ENCODE measurements at regions not wholly inside any gene's neighbourhood (a gene's known extent, or its start where the extent isn't known, plus 50 kb on each side); places are given as distances from the start of the nearest gene placed in this dataset.
A peak's percentile ranks its signal among the peaks of the same experiment; 100 is the strongest.

GRCh38 chr20:22491194-22491505 lies 93.2 kb downstream of the FOXA2 start:
- no peak for DNase-seq
- ATAC-seq: no peak
- no peak overlapping the region for H3K27ac ChIP-seq

GRCh38 chr20:22490287-22491193 lies 93.8 kb downstream of the FOXA2 start:
- peak; percentile 88 for ATAC-seq
- Histone ChIP-seq H3K27me3 (peaks cover 0 to 18% of the 10 kb centered on the region in 2 donors), H3K9me3 (no peaks in the 10 kb centered on the region), H3K4me1 (no peaks in the 10 kb centered on the region), H3K27ac (peak overlapping the region; percentile 48 to 65), H3K4me3 (no peak overlapping the region), H3K36me3 (no peaks in the 10 kb centered on the region)
- no peak for TF ChIP-seq CTCF (IDR thresholded peaks at IDR 0.05)
- DNase-seq: peak; percentile 42 to 85 (median 76)
- intact Hi-C loops (cut with DNase I): no loop called here

More at GRCh38 chr20:22491194-22491505, 93.2 kb downstream of the FOXA2 start:
- no peaks in the 10 kb centered on the region for H3K36me3 ChIP-seq
- TF ChIP-seq CTCF (IDR thresholded peaks at IDR 0.05): no peak
- H3K9me3 ChIP-seq: no peaks in the 10 kb centered on the region
- intact Hi-C loops (cut with DNase I): no loop called here
- H3K4me3 ChIP-seq: no peak overlapping the region
- peaks cover 0 to 18% of the 10 kb centered on the region in 2 donors for H3K27me3 ChIP-seq
- H3K4me1 ChIP-seq: no peaks in the 10 kb centered on the region

- no peak for TF ChIP-seq CTCF (IDR thresholded peaks at IDR 0.05)
- H3K27me3 ChIP-seq: peaks cover 0 to 18% of the 10 kb centered on the region in 2 donors
- peak in 1 of 4 donors; percentile 28 for DNase-seq
- ATAC-seq: peak; percentile 63
- peak overlapping the region; percentile 48 to 65 for H3K27ac ChIP-seq
- no peaks in the 10 kb centered on the region for H3K4me1 ChIP-seq
- H3K36me3 ChIP-seq: no peaks in the 10 kb centered on the region
- no peak overlapping the region for H3K4me3 ChIP-seq
- intact Hi-C loops (cut with DNase I): no loop called here
- H3K9me3 ChIP-seq: no peaks in the 10 kb centered on the region
Measured at GRCh38 chr20:22489626-22490286, 94.6 kb downstream of the FOXA2 start.

GRCh38 chr20:22480336-22480735 lies 104.0 kb downstream of the FOXA2 start:
- Histone ChIP-seq H3K4me1 (no peaks in the 10 kb centered on the region), H3K36me3 (no peaks in the 10 kb centered on the region), H3K27me3 (no peaks in the 10 kb centered on the region), H3K9me3 (no peaks in the 10 kb centered on the region), H3K4me3 (no peak overlapping the region), H3K27ac (no peak overlapping the region)
- intact Hi-C loops (cut with DNase I): no loop called here
- ATAC-seq (no peak), DNase-seq (no peak)
- TF ChIP-seq CTCF (IDR thresholded peaks at IDR 0.05): no peak

GRCh38 chr20:22475662-22476061 lies 108.7 kb downstream of the FOXA2 start:
- H3K4me3 ChIP-seq: no peak overlapping the region
- H3K9me3 ChIP-seq: no peaks in the 10 kb centered on the region
- DNase-seq: no peak
- no peak overlapping the region for H3K27ac ChIP-seq
- no peak for ATAC-seq
- no peak for TF ChIP-seq CTCF (IDR thresholded peaks at IDR 0.05)
- H3K27me3 ChIP-seq: peaks cover 0 to 11% of the 10 kb centered on the region in 2 donors
- intact Hi-C loops (cut with DNase I): no loop called here
- no peaks in the 10 kb centered on the region for H3K4me1 ChIP-seq
- no peaks in the 10 kb centered on the region for H3K36me3 ChIP-seq

Measured in left lung (tissue), 4 donors.